GM12878 (cell line): ENCODE measurements at regions not wholly inside any gene's neighbourhood (a gene's known extent, or its start where the extent isn't known, plus 50 kb on each side); places are given as distances from the start of the nearest gene placed in this dataset.

ENCODE experiments used
- BCL11A ChIP-seq: IDR thresholded peaks from 2 replicates; pipeline ENCODE4 v1.6.1; 2011; ENCODE audit warnings: low read depth, low read length
- CREB1 ChIP-seq: IDR thresholded peaks from 2 replicates; pipeline ENCODE4 v1.6.1; 2012; ENCODE audit warnings: low read depth, mild to moderate bottlenecking, inconsistent platforms
- ETV6 ChIP-seq, 2 experiments: fragments of 450-650 bp in 1 of 2; IDR thresholded peaks in 1 of 2; conservative IDR thresholded peaks in 1 of 2; 2 replicates each; pipeline ENCODE4 v1.6.1; 2014; ENCODE audit warnings: antibody characterized with exemption in 1 of 2, borderline replicate concordance in 1 of 2, low read depth in 1 of 2, mild to moderate bottlenecking in 1 of 2, moderate library complexity in 1 of 2
- POLR2A ChIP-seq: IDR thresholded peaks from 2 replicates; pipeline ENCODE4 v1.6.1; 2011; ENCODE audit warnings: low read depth, mild to moderate bottlenecking, low read length
- POLR2AphosphoS5 ChIP-seq: IDR thresholded peaks from 2 replicates; pipeline ENCODE4 v1.6.1; 2011; ENCODE audit warnings: mild to moderate bottlenecking, low read length, inconsistent platforms
- STAT1 ChIP-seq: fragments of 450-650 bp; conservative IDR thresholded peaks from 2 replicates; pipeline ENCODE4 v1.6.1; 2014; ENCODE audit warnings: antibody characterized with exemption, mild to moderate bottlenecking
- ZNF24 ChIP-seq: fragments of 450-650 bp; IDR thresholded peaks from 2 replicates; pipeline ENCODE4 v1.6.1; 2017; ENCODE audit warnings: antibody characterized with exemption, mild to moderate bottlenecking
- TF ChIP-seq, protein P1 (sequence below), 3 experiments: IDR thresholded peaks in 2 of 3; conservative IDR thresholded peaks in 1 of 3; 2 replicates each; pipeline ENCODE4 v1.5.1; 2011; ENCODE audit warnings: low read depth in 3 of 3, low read length in 3 of 3, mild to moderate bottlenecking in 3 of 3, control low read depth in 2 of 3, moderate library complexity in 2 of 3, inconsistent platforms in 1 of 3, mixed read lengths in 1 of 3; ENCODE audit not compliant: control insufficient read depth in 2 of 3, insufficient read depth in 1 of 3; ENCODE audit errors: extremely low read depth in 1 of 3
- TF ChIP-seq, protein P2 (sequence below): fragments of 450-650 bp; IDR thresholded peaks from 2 replicates; pipeline ENCODE4 v1.6.1; 2018; ENCODE audit warnings: borderline replicate concordance, mild to moderate bottlenecking; ENCODE audit not compliant: partially characterized antibody
- TF ChIP-seq, protein P3 (sequence below): IDR thresholded peaks from 2 replicates; pipeline ENCODE4 v1.6.1; 2012; ENCODE audit warnings: mild to moderate bottlenecking, low read depth, low read length

GRCh38 chr14:25134184-25134583 is 84.2 kb upstream of the STXBP6 start:
- TF ChIP-seq POLR2A (no peak), POLR2AphosphoS5 (no peak), CREB1 (no peak), STAT1 (no peak), BCL11A (no peak), ETV6 (conservative IDR thresholded peaks at IDR 0.05 in 1 of 2, IDR thresholded peaks at IDR 0.05 in 1 of 2; ENCODE audit: borderline replicate concordance in 1 of 2, low read depth in 1 of 2) (no peak), ZNF24 (no peak)
- TF ChIP-seq, protein P1, sequence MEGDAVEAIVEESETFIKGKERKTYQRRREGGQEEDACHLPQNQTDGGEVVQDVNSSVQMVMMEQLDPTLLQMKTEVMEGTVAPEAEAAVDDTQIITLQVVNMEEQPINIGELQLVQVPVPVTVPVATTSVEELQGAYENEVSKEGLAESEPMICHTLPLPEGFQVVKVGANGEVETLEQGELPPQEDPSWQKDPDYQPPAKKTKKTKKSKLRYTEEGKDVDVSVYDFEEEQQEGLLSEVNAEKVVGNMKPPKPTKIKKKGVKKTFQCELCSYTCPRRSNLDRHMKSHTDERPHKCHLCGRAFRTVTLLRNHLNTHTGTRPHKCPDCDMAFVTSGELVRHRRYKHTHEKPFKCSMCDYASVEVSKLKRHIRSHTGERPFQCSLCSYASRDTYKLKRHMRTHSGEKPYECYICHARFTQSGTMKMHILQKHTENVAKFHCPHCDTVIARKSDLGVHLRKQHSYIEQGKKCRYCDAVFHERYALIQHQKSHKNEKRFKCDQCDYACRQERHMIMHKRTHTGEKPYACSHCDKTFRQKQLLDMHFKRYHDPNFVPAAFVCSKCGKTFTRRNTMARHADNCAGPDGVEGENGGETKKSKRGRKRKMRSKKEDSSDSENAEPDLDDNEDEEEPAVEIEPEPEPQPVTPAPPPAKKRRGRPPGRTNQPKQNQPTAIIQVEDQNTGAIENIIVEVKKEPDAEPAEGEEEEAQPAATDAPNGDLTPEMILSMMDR (IDR thresholded peaks at IDR 0.05 in 2 of 3, conservative IDR thresholded peaks at IDR 0.05 in 1 of 3; ENCODE audit: control insufficient read depth in 2 of 3, extremely low read depth in 1 of 3, insufficient read depth in 1 of 3, low read depth in 3 of 3, low read length in 3 of 3): no peak
- TF ChIP-seq, protein P2, sequence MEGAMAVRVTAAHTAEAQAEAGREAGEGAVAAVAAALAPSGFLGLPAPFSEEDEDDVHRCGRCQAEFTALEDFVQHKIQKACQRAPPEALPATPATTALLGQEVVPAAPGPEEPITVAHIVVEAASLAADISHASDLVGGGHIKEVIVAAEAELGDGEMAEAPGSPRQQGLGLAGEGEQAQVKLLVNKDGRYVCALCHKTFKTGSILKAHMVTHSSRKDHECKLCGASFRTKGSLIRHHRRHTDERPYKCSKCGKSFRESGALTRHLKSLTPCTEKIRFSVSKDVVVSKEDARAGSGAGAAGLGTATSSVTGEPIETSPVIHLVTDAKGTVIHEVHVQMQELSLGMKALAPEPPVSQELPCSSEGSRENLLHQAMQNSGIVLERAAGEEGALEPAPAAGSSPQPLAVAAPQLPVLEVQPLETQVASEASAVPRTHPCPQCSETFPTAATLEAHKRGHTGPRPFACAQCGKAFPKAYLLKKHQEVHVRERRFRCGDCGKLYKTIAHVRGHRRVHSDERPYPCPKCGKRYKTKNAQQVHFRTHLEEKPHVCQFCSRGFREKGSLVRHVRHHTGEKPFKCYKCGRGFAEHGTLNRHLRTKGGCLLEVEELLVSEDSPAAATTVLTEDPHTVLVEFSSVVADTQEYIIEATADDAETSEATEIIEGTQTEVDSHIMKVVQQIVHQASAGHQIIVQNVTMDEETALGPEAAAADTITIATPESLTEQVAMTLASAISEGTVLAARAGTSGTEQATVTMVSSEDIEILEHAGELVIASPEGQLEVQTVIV: no peak
- TF ChIP-seq, protein P3, sequence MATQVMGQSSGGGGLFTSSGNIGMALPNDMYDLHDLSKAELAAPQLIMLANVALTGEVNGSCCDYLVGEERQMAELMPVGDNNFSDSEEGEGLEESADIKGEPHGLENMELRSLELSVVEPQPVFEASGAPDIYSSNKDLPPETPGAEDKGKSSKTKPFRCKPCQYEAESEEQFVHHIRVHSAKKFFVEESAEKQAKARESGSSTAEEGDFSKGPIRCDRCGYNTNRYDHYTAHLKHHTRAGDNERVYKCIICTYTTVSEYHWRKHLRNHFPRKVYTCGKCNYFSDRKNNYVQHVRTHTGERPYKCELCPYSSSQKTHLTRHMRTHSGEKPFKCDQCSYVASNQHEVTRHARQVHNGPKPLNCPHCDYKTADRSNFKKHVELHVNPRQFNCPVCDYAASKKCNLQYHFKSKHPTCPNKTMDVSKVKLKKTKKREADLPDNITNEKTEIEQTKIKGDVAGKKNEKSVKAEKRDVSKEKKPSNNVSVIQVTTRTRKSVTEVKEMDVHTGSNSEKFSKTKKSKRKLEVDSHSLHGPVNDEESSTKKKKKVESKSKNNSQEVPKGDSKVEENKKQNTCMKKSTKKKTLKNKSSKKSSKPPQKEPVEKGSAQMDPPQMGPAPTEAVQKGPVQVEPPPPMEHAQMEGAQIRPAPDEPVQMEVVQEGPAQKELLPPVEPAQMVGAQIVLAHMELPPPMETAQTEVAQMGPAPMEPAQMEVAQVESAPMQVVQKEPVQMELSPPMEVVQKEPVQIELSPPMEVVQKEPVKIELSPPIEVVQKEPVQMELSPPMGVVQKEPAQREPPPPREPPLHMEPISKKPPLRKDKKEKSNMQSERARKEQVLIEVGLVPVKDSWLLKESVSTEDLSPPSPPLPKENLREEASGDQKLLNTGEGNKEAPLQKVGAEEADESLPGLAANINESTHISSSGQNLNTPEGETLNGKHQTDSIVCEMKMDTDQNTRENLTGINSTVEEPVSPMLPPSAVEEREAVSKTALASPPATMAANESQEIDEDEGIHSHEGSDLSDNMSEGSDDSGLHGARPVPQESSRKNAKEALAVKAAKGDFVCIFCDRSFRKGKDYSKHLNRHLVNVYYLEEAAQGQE: no peak
